NCI-H2081 treated with DMSO at 0.1 percent for 48 hours (cell line): ENCODE measurements at regions not wholly inside any gene's neighbourhood (a gene's known extent, or its start where the extent isn't known, plus 50 kb on each side); places are given as distances from the start of the nearest gene placed in this dataset.
"Not testable (repeated sequence)": the region's sequence is repeated elsewhere in the genome, so short reads cannot be mapped to it uniquely, and the experiment has no call there.

Experiments
- DNase-seq: peaks from one replicate; lab custom pipeline; 2025; lab: John Stamatoyannopoulos, UW

DNA sequence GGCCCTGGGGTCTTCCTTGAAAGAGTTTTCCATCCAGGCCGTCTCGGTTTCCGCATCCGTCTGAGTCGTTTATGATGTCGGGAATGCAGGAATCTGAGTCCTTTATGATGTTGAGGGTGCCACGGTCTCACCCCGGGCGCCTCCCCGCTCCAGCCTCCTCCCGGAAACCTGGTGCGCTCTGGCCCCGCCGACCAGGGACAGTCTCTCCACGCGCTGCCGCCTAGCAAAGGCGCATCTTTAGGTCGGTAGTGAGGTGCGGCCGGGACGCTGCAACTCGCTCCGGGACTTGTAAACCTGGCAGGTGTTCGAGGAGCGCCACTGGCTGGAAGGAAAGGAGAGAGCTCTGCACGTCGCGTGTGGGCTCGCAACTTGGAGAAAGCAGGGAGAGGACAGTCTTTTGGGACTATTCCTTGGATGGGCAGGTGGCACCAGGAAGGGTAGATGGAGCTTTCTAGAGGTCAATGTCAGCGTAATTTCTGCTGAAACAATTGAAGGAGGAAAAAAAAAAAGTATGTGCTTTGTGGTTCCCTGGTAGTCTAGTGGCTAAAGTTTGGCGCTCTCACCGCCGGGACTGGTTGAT lies 132.0 kb downstream of the FAM72B start:
- DNase-seq, result not testable (repeated sequence)

DNA sequence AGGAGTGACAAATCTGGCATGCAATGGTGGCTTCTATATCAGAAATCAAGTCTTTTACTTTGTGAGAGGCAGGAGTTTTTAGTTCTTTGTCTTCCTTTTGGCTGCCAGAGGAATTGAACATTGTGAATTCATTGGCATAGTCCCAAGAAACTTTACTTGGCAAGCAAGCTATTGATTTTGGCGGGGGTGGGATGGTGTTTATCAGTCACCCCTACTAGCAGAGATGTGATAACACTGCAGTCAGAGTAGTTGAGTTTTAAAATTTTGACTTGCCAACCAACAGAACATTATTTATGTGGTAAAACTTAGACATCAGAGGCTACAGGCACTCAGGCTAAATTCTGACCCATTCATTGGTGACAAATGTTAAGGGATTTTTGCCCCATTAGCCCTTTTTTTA lies 129.2 kb downstream of the FAM72B start:
- DNase-seq, result not testable (repeated sequence)

DNA sequence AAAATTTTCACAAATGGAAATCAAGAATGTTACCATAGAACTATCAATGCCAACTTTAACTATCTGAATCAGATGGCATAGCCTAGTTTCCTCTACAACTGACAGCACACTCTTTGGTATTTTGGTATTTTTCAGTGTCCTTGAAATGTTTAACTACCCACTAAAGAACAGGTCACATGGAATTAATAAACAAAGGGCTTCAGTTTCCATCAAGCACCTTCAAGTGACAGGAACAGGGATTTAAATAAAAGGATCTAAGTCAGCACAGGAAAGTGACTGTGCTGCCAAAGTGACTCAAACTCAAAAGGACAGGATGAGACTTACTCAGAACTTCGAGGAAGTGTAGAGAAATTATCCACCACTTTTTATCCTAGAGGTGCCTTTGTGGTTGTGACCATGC lies 117.2 kb downstream of the FAM72B start:
- DNase-seq, result not testable (repeated sequence)

DNA sequence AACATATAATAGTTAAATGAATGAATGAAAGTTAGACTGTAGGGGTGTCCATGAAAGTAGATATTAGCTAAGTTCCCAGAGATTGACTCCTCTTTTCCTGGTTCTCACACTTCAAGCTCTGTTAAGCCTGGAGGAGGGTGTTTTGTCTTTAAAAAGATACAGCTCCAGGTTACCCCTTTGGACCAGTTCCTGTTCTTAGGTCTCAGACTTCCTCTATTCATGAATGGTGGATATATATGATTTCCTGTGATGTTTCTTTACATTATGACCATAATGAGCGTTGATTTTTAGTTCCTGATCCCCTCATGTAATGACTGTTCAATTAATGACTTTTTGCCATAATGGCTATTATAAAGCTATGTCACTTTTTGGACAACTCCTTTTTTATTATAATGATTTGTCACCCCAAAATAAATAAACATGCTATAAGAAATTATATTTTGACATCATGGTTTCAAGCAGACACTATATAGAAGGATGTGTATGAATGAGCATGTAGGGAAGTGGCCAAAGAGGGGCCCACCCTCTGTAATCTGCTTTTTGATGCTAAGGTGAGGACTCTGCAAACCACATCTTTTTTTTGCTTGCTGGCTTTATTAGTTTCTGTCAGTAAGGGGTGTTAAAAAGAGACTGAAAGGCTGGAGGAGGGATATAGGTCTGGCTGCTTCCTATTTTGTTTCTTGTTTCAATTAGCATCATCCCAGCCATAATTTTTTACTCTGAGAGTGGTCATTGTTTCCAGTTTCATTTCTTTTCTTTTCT lies 115.2 kb downstream of the FAM72B start:
- DNase-seq, result not testable (repeated sequence)

DNA sequence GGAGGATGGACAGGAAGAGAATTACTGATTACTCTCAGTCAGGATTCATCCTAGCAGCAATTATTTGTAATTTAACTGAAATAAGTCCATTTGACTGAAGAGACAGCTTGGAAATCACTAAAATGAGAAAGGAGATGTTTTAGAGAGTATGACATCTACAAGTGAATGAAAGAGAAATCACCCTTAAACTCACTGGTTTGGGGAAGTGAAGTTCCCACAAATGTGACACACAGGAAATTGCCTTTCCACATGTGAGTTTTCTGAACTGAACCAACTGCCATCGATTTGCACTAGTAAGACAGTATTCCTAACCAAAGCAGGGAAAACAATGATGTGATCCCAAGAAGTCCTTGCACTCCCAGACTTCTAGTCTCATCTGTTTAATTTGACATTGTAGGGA lies 110.3 kb downstream of the FAM72B start:
- not testable (repeated sequence) for DNase-seq

DNA sequence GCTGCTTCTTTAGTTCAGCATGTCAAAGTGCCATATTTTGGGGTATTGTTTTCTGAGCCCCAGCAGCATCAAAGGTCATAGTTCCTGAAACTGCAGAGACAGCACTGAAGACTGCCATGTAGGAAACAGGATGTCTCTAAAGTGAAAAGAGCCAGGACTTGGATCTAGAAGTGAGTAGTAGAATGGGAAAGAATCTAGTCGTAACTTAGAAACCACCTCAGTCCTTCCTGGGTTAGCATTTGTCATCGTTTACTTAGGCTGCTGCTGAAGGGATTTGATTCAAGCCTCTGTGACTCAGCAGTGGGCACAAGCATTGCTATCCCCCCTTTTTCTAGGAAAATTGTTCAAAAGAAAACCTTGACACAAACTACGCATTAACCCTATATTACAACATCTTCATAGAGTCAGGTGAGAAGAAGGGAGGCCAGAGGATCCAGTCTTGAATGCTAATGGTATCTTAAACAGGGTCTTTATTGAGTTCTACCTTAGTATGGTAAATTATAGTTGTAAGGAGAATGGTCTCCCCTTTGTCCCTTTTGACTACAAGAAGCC lies 108.8 kb downstream of the FAM72B start:
- DNase-seq, result not testable (repeated sequence)

DNA sequence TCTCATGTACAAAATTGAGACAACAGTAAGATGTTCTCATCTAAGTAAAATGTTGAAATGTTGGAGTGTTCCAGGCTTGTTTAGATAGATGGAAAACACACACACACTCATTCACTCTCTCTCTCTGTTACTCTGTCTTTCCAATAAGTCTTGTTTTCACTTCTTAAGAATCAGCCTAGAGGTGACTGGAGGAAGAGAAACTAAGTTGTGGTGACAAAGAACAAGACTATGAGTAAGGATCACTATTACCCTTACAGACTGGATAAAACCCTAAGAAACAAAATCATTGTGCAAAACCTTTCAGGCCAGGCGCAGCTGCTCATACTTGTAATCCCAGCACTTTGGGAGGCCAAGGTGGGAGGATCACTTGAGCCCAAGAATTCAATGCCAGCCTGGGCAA lies 107.5 kb downstream of the FAM72B start:
- not testable (repeated sequence) for DNase-seq

DNA sequence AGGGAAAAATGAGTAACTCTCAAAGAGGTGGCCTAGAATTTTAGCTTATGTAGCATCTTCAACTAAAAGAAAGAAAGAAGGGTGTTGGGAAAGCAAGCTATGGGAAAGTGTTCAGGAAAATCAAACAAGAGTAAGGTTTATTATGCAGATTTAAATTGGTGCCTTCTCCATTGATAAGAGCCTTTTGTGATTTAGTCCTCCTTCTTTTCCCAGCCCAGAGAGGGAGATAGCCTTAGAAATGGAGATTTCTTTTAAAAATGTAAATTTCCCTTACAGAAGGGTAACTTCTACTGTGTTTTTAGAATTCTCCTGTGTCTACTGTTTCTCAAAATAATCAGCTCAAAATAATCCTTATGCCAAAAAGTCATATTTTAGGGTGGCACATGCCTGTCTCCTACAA lies 104.5 kb downstream of the FAM72B start:
- not testable (repeated sequence) for DNase-seq

DNA sequence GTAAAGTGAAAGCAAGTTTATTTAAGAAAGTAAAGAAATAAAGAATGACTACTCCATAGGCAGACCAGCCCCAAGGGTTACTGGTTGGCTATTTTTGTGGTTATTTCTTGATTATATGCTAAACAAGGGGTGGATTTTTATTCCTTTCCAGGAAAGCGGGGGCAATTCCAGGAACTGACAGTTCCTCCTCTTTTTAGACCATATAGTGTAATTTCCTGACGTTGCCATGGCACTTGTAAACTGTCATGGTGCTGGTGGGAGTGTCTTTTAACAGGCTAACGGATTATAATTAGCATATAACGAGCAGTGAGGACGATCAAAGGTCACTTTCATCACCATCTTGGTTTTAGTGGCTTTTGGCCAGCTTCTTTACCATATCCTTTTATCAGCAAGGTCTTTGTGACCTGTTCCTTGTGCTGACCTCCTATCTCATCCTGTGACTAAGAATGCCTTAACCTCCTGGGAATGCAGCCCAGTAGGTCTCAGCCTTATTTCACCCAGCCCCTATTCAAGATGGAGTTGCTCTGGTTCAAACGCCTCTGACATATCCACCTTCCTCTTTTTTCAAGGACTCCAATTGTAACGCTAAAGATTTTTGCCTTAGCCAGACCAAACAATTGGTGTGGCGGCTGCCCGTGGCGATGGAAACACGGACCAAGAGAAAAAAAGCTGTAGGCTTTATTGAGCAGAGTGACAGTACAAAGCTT lies 103.8 kb downstream of the FAM72B start:
- not testable (repeated sequence) for DNase-seq

DNA sequence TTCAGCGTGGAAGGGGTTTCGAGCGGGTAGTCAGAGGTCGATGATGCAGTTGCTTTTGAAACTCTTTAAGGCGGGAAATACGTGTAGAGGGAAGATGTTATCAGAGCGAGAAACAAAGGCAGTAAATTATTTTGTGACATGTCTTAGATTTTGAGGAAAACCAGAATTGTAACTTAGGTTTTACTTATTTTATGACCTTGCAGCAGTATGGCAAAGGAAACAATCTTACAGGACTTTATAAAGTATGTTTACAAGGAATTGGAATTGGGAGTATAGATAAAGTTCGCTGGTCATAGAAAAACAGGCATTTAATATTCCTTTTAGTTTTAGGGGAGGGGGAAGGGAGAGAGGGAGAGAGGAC lies 103.3 kb downstream of the FAM72B start:
- not testable (repeated sequence) for DNase-seq

DNA sequence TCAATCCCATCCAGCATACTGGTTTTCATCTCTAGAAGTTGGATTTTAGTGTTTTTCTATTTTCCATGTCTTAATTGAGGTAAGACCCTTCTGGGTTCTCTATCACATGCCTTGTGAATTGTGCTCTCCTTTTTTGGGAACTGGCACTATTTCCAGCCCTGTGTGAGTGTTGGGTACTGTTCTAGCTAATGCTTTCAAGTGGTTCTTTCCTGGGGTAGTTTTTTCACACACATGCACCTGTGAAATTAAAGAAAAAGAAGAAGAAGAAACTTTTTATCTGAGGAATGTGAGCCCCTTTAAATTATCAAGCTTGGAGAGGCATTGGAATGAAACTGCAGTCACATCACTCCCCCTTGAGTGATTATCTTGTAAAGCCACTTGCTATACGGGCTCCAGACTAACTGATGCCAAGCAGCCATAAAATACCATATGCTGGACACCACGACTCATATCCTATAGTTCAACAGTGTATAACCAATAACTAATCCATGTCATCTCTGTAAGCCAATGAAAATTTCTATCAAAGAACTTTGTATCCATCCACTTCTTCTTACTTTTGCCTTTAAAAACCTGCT lies 102.4 kb downstream of the FAM72B start:
- DNase-seq, result not testable (repeated sequence)

DNA sequence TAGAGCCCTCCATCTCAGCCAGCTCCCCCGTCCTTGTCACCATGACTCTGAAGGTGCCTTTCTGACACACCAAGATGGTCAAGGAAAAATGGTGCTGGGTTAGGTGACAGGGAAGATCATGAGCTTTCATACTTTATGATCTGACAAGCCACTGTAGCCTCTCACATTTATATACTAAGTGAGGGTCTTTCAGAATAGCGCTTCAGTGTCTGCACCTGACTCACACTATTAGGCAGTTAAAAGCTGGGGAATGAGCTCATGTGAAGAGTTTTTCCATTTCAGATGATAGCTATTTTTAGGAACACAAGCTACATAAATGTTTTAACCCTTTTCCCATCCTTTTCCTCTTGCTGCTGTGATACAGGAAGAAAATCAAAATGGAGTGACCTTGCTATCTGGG lies 101.1 kb downstream of the FAM72B start:
- DNase-seq, result not testable (repeated sequence)

DNA sequence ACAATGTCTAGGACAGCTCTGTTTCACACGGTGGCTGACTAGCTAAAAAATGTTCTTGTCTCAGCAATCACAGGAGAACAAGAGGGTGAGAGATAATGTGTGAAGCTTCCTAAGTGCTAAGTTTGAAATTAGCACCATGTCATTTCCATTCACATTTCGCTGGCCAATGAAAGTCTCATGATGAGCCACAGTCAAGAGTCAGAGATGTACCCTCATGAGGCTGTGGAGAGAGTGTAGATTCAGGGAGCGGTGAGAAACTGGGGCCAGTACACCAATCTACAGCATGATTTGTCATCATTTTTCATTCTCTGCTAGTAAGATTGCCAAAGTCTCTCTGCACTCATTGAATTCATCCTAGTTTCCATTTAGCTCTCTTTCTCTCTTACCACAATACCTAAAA lies 97.9 kb downstream of the FAM72B start:
- not testable (repeated sequence) for DNase-seq

DNA sequence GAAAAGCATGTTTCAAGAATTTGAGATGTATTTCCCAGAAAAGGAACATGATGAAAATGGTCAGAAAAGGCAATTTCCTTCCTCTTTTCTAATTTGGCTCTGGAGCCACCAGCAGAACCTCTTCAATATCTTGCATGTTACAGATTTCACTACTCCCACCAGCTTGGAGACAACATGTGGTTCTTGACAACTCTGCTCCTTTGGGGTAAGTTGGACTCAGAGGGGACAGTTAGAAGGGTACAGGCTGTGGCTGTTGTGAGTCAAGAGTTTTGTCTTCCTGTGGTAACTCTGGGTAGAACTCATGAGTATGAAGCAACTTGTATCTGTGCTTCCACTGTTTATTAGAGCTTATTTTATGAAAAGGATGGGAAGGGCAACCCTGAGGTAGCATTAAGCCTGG lies 96.9 kb downstream of the FAM72B start:
- not testable (repeated sequence) for DNase-seq

DNA sequence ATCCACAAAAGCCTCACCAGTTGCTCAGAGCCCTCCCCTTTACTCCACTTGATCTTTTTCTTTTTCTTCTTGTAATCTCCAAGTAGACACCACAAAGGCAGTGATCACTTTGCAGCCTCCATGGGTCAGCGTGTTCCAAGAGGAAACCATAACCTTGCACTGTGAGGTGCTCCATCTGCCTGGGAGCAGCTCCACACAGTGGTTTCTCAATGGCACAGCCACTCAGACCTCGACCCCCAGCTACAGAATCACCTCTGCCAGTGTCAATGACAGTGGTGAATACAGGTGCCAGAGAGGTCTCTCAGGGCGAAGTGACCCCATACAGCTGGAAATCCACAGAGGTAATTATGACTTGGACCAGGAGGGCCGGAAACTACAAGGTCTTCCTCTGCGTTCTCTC lies 95.6 kb downstream of the FAM72B start:
- DNase-seq, result not testable (repeated sequence)

DNA sequence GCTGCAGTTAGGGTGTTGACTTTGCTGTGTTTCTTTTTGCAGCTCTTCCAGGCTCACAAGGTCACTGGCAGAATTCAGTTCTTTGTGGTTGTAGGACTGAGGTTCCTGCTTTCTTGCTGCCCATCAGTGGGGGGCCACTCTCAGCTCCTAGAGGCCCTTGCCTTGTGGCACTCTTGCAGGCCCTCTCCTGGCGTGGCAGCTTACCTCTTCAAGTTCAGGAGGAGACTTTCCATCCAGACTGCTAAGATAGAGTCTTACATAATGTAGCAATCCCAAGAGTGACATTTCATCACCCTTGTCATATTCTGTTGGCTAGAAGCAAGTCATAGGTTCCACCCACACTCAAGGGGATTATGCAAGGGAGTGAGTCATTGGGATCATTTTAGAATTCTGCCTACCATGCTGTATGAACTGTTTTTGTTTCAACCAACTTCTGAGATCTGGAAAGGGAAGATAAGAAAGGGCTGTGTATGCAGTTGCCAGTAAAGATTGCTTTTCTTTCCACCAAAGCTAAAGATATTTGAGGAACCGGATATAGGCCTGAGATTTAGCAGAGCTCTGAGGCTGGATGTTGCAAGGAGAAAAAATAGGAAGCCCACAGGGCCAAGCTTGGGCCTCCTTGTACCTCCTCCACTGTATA lies 91.7 kb downstream of the FAM72B start:
- DNase-seq, result not testable (repeated sequence)

DNA sequence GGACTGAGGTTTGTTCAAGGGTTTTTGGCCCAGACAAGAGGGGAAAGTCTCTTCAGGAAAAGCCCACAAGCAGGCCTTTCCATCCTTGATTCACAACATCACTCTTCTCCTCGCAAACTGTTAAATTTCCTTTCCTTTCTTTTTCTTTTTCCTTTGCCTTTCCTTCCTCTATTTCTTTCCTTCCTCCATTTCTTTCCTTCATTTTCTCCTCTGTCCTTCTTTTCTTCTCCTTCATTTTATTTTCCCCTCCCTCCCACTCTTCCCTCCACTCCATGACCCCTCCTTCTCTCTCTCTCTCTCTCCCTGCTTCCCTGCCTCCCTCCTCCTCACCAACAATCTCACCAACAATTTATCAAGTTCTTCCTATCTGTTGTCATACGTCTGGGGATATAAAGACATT lies 89.1 kb downstream of the FAM72B start:
- DNase-seq, result not testable (repeated sequence)

DNA sequence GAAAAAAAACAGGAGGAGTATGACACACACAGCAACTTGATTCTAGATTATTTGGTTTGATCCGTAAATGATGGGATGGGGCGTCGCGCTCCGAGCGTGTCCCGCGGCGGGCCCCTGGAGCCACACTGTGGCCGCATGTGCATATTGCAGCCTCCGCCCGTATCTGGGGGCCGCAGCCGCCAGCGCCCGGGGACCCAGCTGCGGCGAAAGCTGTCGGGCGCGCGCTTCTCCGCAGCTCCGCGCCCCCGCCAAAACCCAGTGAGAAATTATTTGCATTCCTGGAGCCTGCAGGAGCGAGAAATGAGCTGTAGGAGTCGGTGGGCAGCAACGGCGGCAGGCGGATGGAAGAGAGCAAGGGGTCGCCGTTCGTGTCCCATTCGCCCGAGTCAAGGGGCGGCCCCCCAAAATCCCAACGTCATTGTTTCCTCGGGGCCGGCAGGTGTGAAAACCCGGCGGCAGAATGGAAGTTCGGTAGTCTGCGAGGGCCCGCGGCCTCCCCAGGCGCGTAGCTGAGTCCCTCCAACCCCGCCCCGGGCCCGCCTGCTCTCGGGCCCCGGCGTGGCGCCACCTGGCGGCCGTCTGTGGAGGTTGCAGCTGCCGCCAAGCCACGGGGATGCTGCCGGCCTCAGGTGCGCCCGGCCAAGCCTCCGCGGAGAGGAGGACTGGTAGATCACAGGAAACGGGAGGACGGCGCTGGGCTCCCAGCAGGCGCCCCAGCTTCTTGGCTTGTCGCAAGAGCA lies 86.8 kb downstream of the FAM72B start:
- not testable (repeated sequence) for DNase-seq

DNA sequence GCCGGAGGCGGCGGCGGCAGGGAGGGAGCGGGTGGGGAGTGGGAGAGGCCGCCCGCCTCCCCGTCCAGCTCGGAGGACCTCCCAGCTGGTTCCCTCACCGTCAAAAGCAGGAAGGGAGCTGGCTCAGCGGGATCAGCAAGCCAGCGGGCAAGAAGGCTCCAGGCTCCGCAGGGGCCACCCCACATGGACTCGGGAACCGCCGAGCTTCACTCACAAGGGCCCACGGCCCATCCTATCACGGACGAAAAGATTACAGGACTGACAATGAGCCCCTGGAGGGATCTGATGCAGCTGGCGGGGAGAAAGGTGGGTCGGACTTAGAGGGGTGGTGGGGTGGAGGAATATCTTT lies 86.3 kb downstream of the FAM72B start:
- DNase-seq, result not testable (repeated sequence)

DNA sequence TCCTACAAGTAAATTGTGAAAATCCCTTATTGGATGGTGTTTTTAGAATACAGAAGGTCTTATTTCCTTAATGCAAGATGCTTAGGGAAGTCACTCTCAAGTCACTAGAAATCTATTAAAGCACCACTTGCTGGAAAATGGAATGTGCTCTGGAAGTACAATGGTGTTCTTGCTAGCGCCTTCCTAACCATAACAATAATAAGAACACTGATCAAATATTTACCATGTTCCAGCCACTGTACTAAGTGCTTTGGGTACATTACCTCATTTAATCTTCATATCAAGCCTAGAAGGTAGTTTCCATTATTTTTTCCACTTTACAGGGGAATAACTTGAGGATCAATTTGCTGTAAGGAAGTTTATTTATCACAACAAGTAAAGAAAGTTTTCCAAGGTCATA lies 75.1 kb downstream of the FAM72B start:
- not testable (repeated sequence) for DNase-seq
